H1 (cell line): ENCODE measurements at regions not wholly inside any gene's neighbourhood (a gene's known extent, or its start where the extent isn't known, plus 50 kb on each side); places are given as distances from the start of the nearest gene placed in this dataset.

ENCODE experiments used
- CTCF ChIA-PET: fragments of 300-600 bp; sonication (Branson Sonifier 250); formaldehyde crosslinking; loops from one replicate; lab custom pipeline; 2021; ENCODE audit not compliant: partially characterized antibody; lab: Charles Lee
- POLR2A ChIA-PET: fragments of 300-600 bp; sonication (Branson Sonifier 250); formaldehyde crosslinking; loops from one replicate; lab custom pipeline; 2021; ENCODE audit warnings: inconsistent platforms; ENCODE audit not compliant: partially characterized antibody; lab: Charles Lee
- DNase-seq, 2 experiments: peaks; one replicate each; pipeline versions ENCODE4 v3.0.0 to v3.0.0-alpha.2; 2010 to 2022; ENCODE audit warnings: low spot score in 2 of 2, low read depth in 1 of 2, mixed read lengths in 1 of 2
- FAIRE-seq: peaks from 2 replicates; lab custom pipeline; 2011; peaks lifted over from hg19 to GRCh38; lab: Jason Lieb, UNC
- H2AFZ ChIP-seq: 2 replicates; pipeline ENCODE4 v1.8.1; 2012; ENCODE audit warnings: low read length, inconsistent platforms
- H2AK5ac ChIP-seq: 2 replicates; pipeline ENCODE4 v1.6.1; 2013; ENCODE audit warnings: low read depth, low read length
- H2BK120ac ChIP-seq: replicated peaks from 2 replicates; pipeline ENCODE3; 2013; ENCODE audit warnings: low read depth, low read length, inconsistent platforms
- H2BK12ac ChIP-seq: 2 replicates; pipeline ENCODE4 v1.6.1; 2013; ENCODE audit warnings: low read depth, low read length
- H2BK15ac ChIP-seq: 2 replicates; pipeline ENCODE4 v1.6.1; 2013; ENCODE audit warnings: low read length
- H2BK20ac ChIP-seq: 2 replicates; pipeline ENCODE4 v1.6.1; 2013; ENCODE audit warnings: low read length
- H2BK5ac ChIP-seq: 2 replicates; pipeline ENCODE4 v1.6.1; 2013; ENCODE audit warnings: low read depth, low read length
- H3K14ac ChIP-seq: 2 replicates; pipeline ENCODE4 v1.6.1; 2013; ENCODE audit warnings: inconsistent platforms; ENCODE audit not compliant: insufficient read length
- H3K18ac ChIP-seq: 2 replicates; pipeline ENCODE4 v1.6.1; 2013; ENCODE audit warnings: low read length; ENCODE audit errors: extremely low read depth
- H3K23ac ChIP-seq: 2 replicates; pipeline ENCODE4 v1.6.1; 2013; ENCODE audit warnings: inconsistent platforms; ENCODE audit not compliant: insufficient read length
- H3K23me2 ChIP-seq: 2 replicates; pipeline ENCODE4 v1.6.1; 2013; ENCODE audit warnings: low read depth, low read length
- H3K27ac ChIP-seq: 2 replicates; pipeline ENCODE4 v1.6.1; 2011; ENCODE audit warnings: low read depth, low read length, inconsistent platforms
- H3K27me3 ChIP-seq, 4 experiments: replicated peaks in 1 of 4; 1 replicate in 1 of 4; 2 replicates in 3 of 4; pipeline versions ENCODE4 v1.6.1 to v1.8.1; 2011 to 2013; ENCODE audit warnings: low read length in 3 of 4, mild to moderate bottlenecking in 3 of 4, inconsistent platforms in 2 of 4, mixed read lengths in 2 of 4, moderate library complexity in 1 of 4; ENCODE audit not compliant: control insufficient read depth in 3 of 4, insufficient read depth in 3 of 4; ENCODE audit errors: extremely low read depth in 1 of 4
- H3K36me3 ChIP-seq, 4 experiments: 2 replicates each; pipeline versions ENCODE4 v1.6.1 to v1.8.1; 2011 to 2013; ENCODE audit warnings: mild to moderate bottlenecking in 4 of 4, low read length in 3 of 4, moderate library complexity in 2 of 4, control low read depth in 1 of 4, inconsistent platforms in 1 of 4; ENCODE audit not compliant: insufficient read depth in 4 of 4, control insufficient read depth in 2 of 4
- H3K4ac ChIP-seq: replicated peaks from 2 replicates; pipeline ENCODE3; 2013; ENCODE audit warnings: low read length, low read depth, mixed read lengths, inconsistent platforms; ENCODE audit not compliant: insufficient read length
- H3K4me1 ChIP-seq, 4 experiments: replicated peaks in 1 of 4; 1 replicate in 1 of 4; 2 replicates in 3 of 4; pipeline versions ENCODE4 v1.6.1 to v1.8.1; 2011 to 2013; ENCODE audit warnings: low read length in 3 of 4, inconsistent platforms in 2 of 4, mixed read lengths in 1 of 4; ENCODE audit not compliant: insufficient read depth in 4 of 4, control insufficient read depth in 3 of 4
- H3K4me2 ChIP-seq, 2 experiments: 2 replicates each; pipeline versions ENCODE4 v1.6.1 to v1.8.1; 2011 to 2013; ENCODE audit warnings: low read depth in 2 of 2, low read length in 2 of 2, control low read depth in 1 of 2, inconsistent platforms in 1 of 2, mild to moderate bottlenecking in 1 of 2; ENCODE audit not compliant: insufficient read depth in 1 of 2
- H3K4me3 ChIP-seq, 4 experiments: fragments of 200-600, 300-600 bp in 1 of 4; sonication (generic), shearing (Covaris generic), sonication (Bioruptor Twin) in 1 of 4; 2 replicates each; pipeline versions ENCODE4 v1.5.1 to v1.8.1; 2011 to 2016; ENCODE audit warnings: low read length in 4 of 4, low read depth in 3 of 4, control low read depth in 2 of 4, inconsistent platforms in 2 of 4, mild to moderate bottlenecking in 2 of 4, mixed read lengths in 1 of 4, moderate library complexity in 1 of 4; ENCODE audit not compliant: insufficient read depth in 2 of 4; ENCODE audit errors: extremely low read depth in 1 of 4
- H3K56ac ChIP-seq: replicated peaks from 2 replicates; pipeline ENCODE3; 2013; ENCODE audit warnings: low read depth, mild to moderate bottlenecking, mixed read lengths, low read length, inconsistent platforms; ENCODE audit not compliant: insufficient read length
- H3K79me1 ChIP-seq: 2 replicates; pipeline ENCODE4 v1.6.1; 2013; ENCODE audit warnings: low read depth, low read length, control low read depth
- H3K79me2 ChIP-seq, 2 experiments: 2 replicates each; pipeline versions ENCODE4 v1.6.1 to v1.8.1; 2012 to 2013; ENCODE audit warnings: low read length in 2 of 2, mild to moderate bottlenecking in 2 of 2, inconsistent platforms in 1 of 2; ENCODE audit not compliant: insufficient read depth in 2 of 2, control insufficient read depth in 1 of 2
- H3K9ac ChIP-seq, 4 experiments: replicated peaks in 1 of 4; 1 replicate in 1 of 4; 2 replicates in 3 of 4; pipeline versions ENCODE4 v1.6.1 to v1.8.1; 2011 to 2013; ENCODE audit warnings: low read depth in 3 of 4, low read length in 3 of 4, control low read depth in 2 of 4, mild to moderate bottlenecking in 2 of 4, moderate library complexity in 2 of 4, inconsistent platforms in 1 of 4; ENCODE audit errors: extremely low read depth in 1 of 4
- H3K9me3 ChIP-seq, 2 experiments: 2 replicates each; pipeline versions ENCODE4 v1.6.1 to v1.8.1; 2012 to 2013; ENCODE audit warnings: mild to moderate bottlenecking in 2 of 2, moderate library complexity in 2 of 2, control low read depth in 1 of 2, inconsistent platforms in 1 of 2, low read depth in 1 of 2, low read length in 1 of 2, mixed read lengths in 1 of 2; ENCODE audit not compliant: insufficient read depth in 2 of 2
- H4K20me1 ChIP-seq, 2 experiments: replicated peaks in 1 of 2; 2 replicates each; pipeline versions ENCODE3 to v1.8.1; 2011 to 2013; ENCODE audit warnings: inconsistent platforms in 2 of 2, low read length in 2 of 2, mild to moderate bottlenecking in 1 of 2; ENCODE audit not compliant: insufficient read depth in 2 of 2, control insufficient read depth in 1 of 2
- H4K5ac ChIP-seq: 2 replicates; pipeline ENCODE4 v1.6.1; 2013; ENCODE audit warnings: low read length, low read depth, mixed read lengths, inconsistent platforms; ENCODE audit not compliant: insufficient read length
- H4K8ac ChIP-seq: 2 replicates; pipeline ENCODE4 v1.8.0; 2013; ENCODE audit warnings: mild to moderate bottlenecking, moderate library complexity, low read length, inconsistent platforms; ENCODE audit not compliant: insufficient read depth; ENCODE audit errors: extremely low read depth
- H4K91ac ChIP-seq: replicated peaks from 2 replicates; pipeline ENCODE3; 2013; ENCODE audit warnings: low read length, mixed read lengths, inconsistent platforms; ENCODE audit not compliant: insufficient read length
- ASH2L ChIP-seq: fragments of 200-600, 300-600 bp; sonication (generic); IDR thresholded peaks from one replicate; pipeline ENCODE4 v1.7.1; 2017; ENCODE audit warnings: low read length
- BRCA1 ChIP-seq: IDR thresholded peaks from 2 replicates; pipeline ENCODE4 v1.6.1; 2012; ENCODE audit warnings: low read depth, low read length, improper control_type of control experiment
- CBX5 ChIP-seq: fragments of 300-800, 300-1000 bp; sonication (generic); IDR thresholded peaks from 2 replicates; pipeline ENCODE4 v1.7.1; 2016; ENCODE audit warnings: antibody characterized with exemption, low read length, low read depth
- EP300 ChIP-seq, 2 experiments: IDR thresholded peaks; 1 replicate in 1 of 2; 2 replicates in 1 of 2; pipeline ENCODE4 v1.6.1; 2011 to 2012; ENCODE audit warnings: low read depth in 2 of 2, low read length in 2 of 2, mild to moderate bottlenecking in 2 of 2, borderline replicate concordance in 1 of 2, inconsistent platforms in 1 of 2, moderate library complexity in 1 of 2
- GABPA ChIP-seq: IDR thresholded peaks from 2 replicates; pipeline ENCODE4 v1.6.1; 2011; ENCODE audit warnings: mild to moderate bottlenecking, low read length, moderate library complexity, borderline replicate concordance; ENCODE audit not compliant: insufficient read depth
- GTF2F1 ChIP-seq: IDR thresholded peaks from 2 replicates; pipeline ENCODE4 v1.6.1; 2012; ENCODE audit warnings: low read depth, low read length, improper control_type of control experiment, borderline replicate concordance
- KDM1A ChIP-seq: fragments of 200-600, 300-600 bp; sonication (generic); IDR thresholded peaks from 2 replicates; pipeline ENCODE4 v1.7.1; 2016; ENCODE audit warnings: mild to moderate bottlenecking, low read length, borderline replicate concordance
- MAFK ChIP-seq: IDR thresholded peaks from 2 replicates; pipeline ENCODE4 v1.6.1; 2012; ENCODE audit warnings: low read depth, mild to moderate bottlenecking, improper control_type of control experiment, low read length
- NANOG ChIP-seq: IDR thresholded peaks from 2 replicates; pipeline ENCODE4 v1.6.1; 2011; ENCODE audit warnings: low read length, low read depth, mild to moderate bottlenecking, inconsistent platforms; ENCODE audit not compliant: insufficient read depth, poor library complexity, severe bottlenecking
- POU5F1 ChIP-seq: IDR thresholded peaks from 2 replicates; pipeline ENCODE4 v1.6.1; 2011; ENCODE audit warnings: low read depth, mild to moderate bottlenecking, low read length, moderate library complexity
- SIN3A ChIP-seq, 2 experiments: IDR thresholded peaks in 1 of 2; conservative IDR thresholded peaks in 1 of 2; 2 replicates each; pipeline ENCODE4 v1.6.1; 2011 to 2012; ENCODE audit warnings: low read length in 2 of 2, improper control_type of control experiment in 1 of 2, low read depth in 1 of 2, mild to moderate bottlenecking in 1 of 2
- SIRT6 ChIP-seq: IDR thresholded peaks from one replicate; pipeline ENCODE4 v1.7.1; 2012; ENCODE audit warnings: low read length, inconsistent platforms
- SP2 ChIP-seq: IDR thresholded peaks from 2 replicates; pipeline ENCODE4 v1.6.1; 2012; ENCODE audit warnings: mild to moderate bottlenecking, low read length, inconsistent platforms
- SUZ12 ChIP-seq: fragments of 200-600 bp; sonication (generic); IDR thresholded peaks from 2 replicates; pipeline ENCODE4 v1.6.1; 2012; ENCODE audit warnings: mild to moderate bottlenecking, inconsistent platforms, low read length, moderate library complexity, mixed read lengths
- TEAD4 ChIP-seq: IDR thresholded peaks from 2 replicates; pipeline ENCODE4 v1.6.1; 2012; ENCODE audit warnings: low read depth, low read length, inconsistent platforms, mixed read lengths
- WGBS, 2 experiments: shearing (Covaris generic) in 1 of 2; methylation state at CpG; one replicate each; pipeline versions ENCODE4 v1.1.6 to v1.1.7; 2013 to 2015; ENCODE audit warnings: low lambda C conversion rate in 2 of 2, mixed read lengths in 2 of 2, inconsistent platforms in 1 of 2, low coverage in 1 of 2, missing lambda C conversion rate in 1 of 2; ENCODE audit not compliant: insufficient replicate concordance in 2 of 2, insufficient coverage in 1 of 2, insufficient read length in 1 of 2; ENCODE audit errors: extremely low coverage in 1 of 2, missing lambda C conversion rate in 1 of 2; 5-methylcytosine and 5-hydroxymethylcytosine counted together

- Histone ChIP-seq H4K5ac (no peak overlapping the region), H3K9me3 (peaks cover 0 to under 1% of the 10 kb centered on the region in 2 experiments; a peak in 1 of 4 replicates), H3K27me3 (no peaks in the 10 kb centered on the region; a peak in 1 of 7 replicates), H3K23ac (no peak overlapping the region), H3K27ac (no peak overlapping the region), H3K23me2 (no peaks in the 10 kb centered on the region), H3K4me3 (no peak overlapping the region), H2BK5ac (no peak overlapping the region), H3K4me1 (peaks cover 0 to 6% (median 3%) of the 10 kb centered on the region in 4 experiments; a peak in 4 of 7 replicates), H2BK12ac (no peak overlapping the region), H4K20me1 (no peaks in the 10 kb centered on the region), H3K36me3 (no peaks in the 10 kb centered on the region), H4K91ac (no peak overlapping the region), H2BK20ac (0 out of 2 replicates have a peak overlapping the region, but pooled peaks have one; percentile 28), H3K79me1 (no peaks in the 10 kb centered on the region), H3K9ac (no peak overlapping the region), H2BK120ac (no peak overlapping the region), H3K4ac (no peak overlapping the region), H3K4me2 (no peak overlapping the region), H3K79me2 (no peaks in the 10 kb centered on the region), H3K14ac (no peak overlapping the region), H3K56ac (no peak overlapping the region), H3K18ac (no peak overlapping the region), H4K8ac (no peak overlapping the region), H2BK15ac (no peak overlapping the region), H2AK5ac (no peak overlapping the region), H2AFZ (peak overlapping the region; percentile 63; the same call in 1 of the 2 replicates)
- ChIA-PET POLR2A (no interaction called here), CTCF (interaction anchor here (1.3 to 3.2 kb wide), 3 partner anchors 11 to 24 kb away, joined by 6 to 25 read pairs (median 12); no protein-coding TSS in a partner anchor)
- DNase-seq (no peak), FAIRE-seq (no peak)
- WGBS, 2 experiments: 81% methylated on average over 4 of the region's 4 CpGs; no CpG with 5 or more reads in 1 of the 2 experiments
- no peak for TF ChIP-seq POU5F1
- no peak for TF ChIP-seq NANOG
- no peak for TF ChIP-seq GTF2F1
- no peak for TF ChIP-seq MAFK
- TF ChIP-seq ASH2L: no peak
- TF ChIP-seq SIRT6: no peak
- no peak for TF ChIP-seq KDM1A
- TF ChIP-seq SP2: no peak
- TF ChIP-seq TEAD4: no peak
- no peak for TF ChIP-seq BRCA1
- no peak for TF ChIP-seq CBX5
- no peak for TF ChIP-seq SUZ12
- no peak for TF ChIP-seq EP300 (IDR thresholded peaks at IDR 0.05; ENCODE audit: borderline replicate concordance in 1 of 2, low read depth in 2 of 2, low read length in 2 of 2)
- TF ChIP-seq SIN3A (conservative IDR thresholded peaks at IDR 0.05 in 1 of 2, IDR thresholded peaks at IDR 0.05 in 1 of 2; ENCODE audit: low read depth in 1 of 2, low read length in 2 of 2): no peak
- no peak for TF ChIP-seq GABPA
These were observed 61.6 kb upstream of the MKI67 start for GRCh38 chr10:128187788-128188185.
